CD4-positive, alpha-beta T cell treated with Interleukin-15 for 1 hour (primary cell): ENCODE measurements at regions not wholly inside any gene's neighbourhood (a gene's known extent, or its start where the extent isn't known, plus 50 kb on each side); places are given as distances from the start of the nearest gene placed in this dataset.
"Not testable (repeated sequence)": the region's sequence is repeated elsewhere in the genome, so short reads cannot be mapped to it uniquely, and the experiment has no call there.

Source experiments
- DNase-seq: peaks from one replicate; pipeline ENCODE4 v3.0.0-alpha.2; 2020

DNA sequence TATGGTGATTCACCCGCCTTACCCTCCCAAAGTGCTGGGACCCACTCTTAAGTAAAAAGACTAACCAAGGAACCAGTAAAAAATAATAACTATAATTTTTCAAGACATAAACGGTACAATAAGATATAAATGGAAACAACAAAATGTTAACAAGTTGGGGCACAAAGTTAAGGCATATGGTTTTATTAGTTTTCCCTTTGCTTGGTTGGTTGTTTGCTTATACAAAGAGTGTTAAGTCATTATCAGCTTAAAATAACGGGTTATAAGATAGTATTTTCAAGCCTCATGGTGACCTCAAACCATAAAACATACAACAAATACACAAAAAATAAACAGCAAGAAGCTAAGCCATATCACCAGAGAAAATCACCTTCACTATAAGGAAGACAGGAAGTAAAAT lies 406.1 kb downstream of the SEC23A start:
- DNase-seq: no peak

DNA sequence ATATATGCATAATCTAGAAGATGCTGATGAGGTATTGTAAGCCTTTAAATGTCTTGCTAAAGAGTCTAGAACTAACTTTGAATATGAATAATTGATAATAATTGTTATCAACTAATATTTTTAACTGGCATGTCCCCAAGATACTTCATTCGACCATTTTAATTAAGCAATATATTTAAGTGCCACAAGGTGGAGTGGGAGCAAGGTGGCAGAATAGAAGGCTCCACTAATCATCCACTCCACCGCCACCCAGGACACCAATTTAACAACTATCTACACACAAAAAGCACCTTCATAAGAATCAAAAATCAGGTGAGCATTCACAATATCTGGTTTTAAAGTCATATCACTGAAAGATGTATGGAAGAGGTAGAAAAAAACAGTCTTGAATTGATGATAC lies 409.6 kb downstream of the SEC23A start:
- no peak for DNase-seq

DNA sequence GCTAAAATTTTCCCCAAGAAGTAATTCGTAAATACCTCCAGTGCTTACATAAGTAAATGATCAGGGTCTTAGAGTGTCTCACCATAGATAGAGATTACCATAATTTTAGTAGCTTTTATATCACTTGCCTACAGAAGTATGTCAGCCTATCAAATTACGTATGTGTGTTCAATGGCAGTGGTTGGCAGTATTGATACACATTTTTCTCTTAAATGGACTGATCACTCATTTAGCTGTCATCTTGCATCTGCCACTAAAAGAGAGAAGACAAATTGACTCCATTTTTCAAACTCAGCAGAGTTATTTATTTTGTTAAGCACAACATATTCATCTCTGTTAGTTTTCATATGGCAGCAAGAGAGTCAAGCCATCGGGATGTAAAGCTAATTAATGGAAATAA lies 413.1 kb upstream of the CLEC14A start:
- no peak for DNase-seq

DNA sequence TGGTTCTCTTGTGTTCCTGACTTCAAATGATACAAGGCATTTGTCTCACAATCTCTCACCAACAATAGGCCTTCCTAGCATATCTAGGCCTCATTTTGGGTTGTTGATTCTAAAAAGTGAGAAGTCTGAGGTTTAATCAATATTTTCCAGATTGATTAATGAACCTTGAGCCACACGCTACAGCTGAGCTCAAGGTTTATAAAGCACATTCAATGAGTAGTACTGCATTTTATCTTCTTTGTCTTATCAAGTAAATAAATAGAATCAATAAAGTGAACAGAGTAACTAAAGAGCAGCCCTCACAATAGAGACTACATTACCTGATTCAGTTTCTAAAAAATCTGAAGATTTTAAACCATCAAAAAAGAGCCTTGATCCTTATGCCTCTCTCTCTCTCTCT lies 407.5 kb upstream of the CLEC14A start:
- DNase-seq: no peak

DNA sequence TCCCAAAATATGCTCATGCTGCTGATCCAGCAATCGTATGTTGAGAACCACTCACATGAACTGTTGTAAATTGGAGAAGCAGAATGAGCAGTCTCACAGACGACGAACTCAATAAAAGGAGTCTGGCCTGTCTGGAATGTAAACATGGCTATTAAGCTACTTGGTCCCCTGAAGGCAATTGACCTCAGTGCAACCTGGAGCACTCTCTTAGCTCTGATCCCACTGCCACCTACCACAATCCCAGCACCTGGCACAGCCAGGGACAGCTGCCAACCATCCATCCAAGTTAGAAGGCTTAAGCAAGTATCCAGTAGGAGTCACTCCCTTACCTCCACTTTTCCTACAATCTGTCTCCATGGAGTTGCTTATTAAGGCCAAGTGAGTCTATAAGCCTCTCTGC lies 406.9 kb upstream of the CLEC14A start:
- DNase-seq: no peak

DNA sequence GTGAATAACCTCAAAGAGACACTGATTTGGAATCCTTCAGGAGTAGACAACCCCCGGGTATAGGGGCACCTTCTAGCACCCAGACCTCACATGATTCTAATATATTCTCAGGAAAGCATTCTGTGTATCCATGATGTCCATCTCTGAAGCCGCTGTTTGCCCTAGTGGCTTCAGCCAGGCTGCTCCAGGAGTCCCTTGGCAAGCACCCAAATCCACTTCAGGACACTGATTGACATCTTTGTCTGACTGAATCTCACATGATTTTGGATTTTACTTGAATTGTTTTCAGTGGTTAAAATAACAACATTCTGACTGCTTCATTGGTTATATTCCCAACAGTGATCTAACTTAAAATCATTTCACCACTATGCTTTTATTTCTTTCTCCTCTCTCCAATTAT lies 390.5 kb upstream of the CLEC14A start:
- no peak for DNase-seq

DNA sequence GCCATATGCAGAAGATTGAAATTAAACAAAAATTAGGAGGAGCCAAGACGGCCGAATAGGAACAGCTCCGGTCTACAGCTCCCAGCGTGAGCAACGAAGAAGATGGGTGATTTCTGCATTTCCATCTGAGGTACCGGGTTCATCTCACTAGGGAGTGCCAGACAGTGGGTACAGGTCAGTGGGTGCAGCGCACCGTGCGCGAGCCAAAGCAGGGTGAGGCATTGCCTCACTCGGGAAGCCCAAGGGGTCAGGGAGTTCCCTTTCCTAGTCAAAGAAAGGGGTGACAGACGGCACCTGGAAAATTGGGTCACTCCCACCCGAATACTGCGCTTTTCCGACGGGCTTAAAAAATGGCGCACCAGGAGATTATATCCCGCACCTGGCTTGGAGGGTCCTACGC lies 379.0 kb upstream of the CLEC14A start:
- not testable (repeated sequence) for DNase-seq

DNA sequence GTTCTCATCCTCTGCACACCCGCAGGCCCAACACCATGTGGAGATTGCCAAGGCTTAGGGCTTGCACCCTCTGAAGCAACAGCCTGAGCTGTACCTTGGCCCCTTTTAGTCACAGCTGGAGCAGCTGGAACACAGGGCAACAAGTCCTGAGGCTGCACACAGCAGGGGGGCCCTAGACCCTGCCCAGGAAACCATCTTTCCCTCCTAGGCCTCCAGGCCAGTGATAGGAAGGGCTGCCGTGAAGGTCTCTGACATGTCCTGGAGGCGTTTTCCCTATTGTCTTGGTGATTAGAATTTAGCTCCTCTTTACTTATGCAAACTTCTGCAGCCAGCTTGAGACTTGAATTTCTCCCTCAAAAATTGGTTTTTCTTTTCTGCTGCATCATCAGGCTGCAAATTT lies 373.5 kb upstream of the CLEC14A start:
- DNase-seq: no peak

DNA sequence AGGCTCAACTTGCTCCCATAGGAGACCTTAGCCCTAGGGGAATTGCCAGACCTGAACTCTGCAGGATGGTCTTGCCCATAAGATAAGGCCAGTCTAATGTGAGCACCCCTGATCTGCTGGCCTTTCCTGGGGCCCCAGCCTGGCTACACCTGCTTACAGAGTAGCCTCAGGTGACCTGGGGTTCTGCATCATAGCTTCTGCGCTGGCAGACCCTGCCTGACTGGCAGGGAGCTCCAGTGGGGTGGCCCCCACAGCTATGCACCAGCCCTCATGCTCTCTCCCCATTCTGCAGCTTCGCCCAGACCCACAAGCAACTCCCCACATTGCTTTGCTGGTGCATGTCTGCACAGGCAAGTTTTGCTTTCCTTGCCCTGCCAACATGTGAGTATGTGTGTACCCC lies 371.3 kb upstream of the CLEC14A start:
- no peak for DNase-seq

DNA sequence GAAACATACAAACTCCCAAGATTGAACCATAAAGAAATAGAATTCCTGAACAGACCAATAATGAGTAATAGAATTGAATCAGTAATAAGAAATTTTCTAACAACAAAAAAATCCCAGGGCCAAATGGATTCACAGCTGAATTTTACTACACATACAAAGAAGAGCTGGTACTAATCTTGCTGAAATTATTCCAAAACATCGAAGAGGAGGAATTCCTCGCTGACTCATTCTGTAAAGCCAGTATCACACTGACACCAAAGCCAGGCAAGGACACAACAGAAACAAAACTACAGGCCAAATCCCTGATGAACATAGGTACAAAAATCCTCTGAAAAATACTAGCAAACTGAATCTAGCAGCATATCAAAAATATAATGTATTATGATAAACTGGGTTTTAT lies 367.8 kb upstream of the CLEC14A start:
- DNase-seq: no peak

DNA sequence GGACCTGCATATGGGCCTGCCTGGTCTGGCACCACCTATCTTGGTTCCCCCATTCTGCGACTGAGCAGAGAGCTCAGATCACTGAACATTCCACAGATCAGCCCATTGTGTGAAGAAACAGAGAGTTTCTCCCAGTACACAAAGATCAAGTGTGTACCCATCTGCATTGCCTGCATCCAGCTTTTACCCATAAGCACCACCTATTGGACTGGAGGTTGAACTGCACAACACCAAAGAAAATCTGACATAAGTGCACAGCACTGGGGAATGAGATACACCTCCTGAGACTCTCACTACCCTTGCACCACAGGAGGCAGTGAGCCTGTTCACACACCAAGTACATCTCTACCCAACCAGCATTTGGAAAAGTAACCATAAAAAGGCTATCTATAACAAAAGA lies 362.6 kb upstream of the CLEC14A start:
- DNase-seq: no peak

DNA sequence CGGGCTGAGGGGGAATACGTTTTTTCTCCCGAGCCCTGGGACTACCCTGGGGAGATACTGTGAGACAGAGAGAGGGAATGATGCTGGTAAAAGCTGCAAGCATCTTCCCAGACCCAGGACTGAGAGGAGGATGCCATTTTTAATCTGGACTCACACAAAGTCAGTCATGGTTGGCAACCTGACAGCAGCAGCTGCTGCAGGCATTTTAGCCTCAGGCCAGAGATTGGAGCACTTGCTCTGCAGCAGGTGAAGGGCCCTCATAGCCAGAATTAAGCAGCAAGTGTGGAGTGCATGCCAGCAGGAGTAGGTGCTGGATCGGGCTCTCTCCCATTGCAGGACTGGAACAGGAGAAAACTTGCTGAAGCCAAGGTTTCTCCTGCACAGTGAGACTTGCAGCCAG lies 361.1 kb upstream of the CLEC14A start:
- no peak for DNase-seq

DNA sequence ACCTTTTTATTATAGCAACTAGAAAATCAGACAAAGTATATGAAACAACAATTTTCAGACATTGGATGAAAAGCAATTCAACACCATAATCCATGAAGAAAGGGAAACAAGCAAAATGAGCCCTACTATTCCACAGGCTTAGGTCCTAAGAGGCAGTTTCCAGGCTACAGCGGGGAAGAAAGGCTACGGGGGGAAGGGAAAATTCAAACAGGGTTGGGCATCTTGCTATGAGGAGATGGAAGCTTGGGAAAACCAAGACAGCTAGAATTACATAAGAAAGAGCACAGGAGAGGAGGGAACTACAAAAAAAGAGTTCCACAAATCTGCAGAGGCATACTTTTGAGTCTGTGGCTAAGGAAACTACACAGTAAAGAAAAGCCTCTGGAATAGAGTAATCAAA lies 356.0 kb upstream of the CLEC14A start:
- DNase-seq: no peak

DNA sequence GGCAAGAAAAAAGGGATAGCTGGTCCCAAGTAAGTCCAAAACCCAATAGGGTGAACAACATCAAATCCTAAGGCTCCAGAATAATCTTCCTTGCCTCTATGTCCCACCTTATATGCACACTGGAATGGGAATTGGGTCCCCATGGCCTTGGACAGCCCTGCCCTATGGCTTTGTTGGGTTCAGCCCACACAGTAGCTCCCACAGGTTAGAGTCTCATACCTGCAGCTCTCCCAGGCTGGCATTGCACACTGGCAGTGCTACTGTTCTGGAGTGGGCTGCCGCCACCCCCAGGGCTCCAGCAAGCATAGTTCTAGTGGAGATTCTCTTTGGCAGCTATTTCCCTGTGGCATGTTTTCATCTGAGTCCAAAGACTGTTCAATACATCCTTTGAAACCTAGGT lies 352.4 kb upstream of the CLEC14A start:
- DNase-seq: no peak

DNA sequence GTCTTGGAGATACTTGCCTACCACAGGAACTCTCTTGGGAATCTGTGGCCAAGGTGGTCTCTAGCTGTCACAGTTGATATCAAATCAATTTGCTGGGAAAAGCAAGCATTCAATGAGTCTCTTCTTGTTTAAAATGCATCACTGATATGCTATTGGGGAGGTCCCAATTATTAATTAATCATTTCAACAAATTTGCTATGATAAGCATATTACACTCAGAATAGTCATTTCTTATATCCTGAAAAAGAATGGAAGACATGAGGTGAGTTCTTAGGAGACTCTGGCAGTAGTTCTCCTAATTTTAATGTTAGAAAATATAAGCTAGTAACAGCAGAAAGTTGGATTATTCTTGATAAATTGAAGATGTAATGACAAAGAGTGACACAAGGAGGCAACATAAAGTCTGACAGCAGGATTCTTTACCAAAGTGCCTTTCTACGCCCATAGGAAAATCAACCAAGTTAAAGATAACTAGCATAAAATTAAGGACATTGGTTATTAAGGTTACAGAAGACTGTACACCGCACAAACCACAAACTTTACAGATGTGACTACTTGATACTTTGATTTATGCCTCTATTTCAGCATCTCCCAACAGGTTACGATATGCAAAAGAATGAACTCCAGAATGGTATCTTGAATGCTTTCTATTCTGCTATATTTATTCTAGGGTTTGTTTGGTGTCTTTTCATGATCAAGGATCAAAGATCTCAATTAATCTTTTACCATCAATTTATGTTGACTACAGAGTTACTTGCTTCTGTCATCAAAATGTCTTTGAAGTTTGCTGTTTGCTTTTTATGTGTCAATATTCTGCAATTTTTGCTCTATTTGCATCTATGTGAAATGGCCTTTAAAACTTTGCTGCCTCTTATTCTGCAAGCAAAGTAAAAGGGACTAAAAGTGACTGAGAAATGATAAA lies 349.6 kb upstream of the CLEC14A start:
- DNase-seq: no peak

DNA sequence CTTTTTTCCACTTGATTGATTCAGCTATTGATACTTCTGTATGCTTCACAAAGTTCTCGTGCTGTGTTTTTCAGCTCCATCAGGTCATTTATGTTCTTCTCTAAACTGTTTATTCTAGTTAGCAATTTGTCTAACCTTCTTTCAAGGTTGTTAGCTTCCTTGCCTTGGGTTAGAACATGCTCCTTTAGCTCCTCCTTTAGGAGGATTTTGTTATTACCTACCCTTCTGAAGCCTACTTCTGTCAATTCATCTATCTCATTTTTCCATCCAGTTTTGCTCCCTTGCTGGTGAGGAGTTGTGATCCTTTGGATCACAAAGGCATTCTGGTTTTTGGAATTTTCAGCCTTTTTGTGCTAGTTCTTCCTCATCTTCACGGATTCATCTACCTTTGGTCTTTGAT lies 344.7 kb upstream of the CLEC14A start:
- DNase-seq: not testable (repeated sequence)

DNA sequence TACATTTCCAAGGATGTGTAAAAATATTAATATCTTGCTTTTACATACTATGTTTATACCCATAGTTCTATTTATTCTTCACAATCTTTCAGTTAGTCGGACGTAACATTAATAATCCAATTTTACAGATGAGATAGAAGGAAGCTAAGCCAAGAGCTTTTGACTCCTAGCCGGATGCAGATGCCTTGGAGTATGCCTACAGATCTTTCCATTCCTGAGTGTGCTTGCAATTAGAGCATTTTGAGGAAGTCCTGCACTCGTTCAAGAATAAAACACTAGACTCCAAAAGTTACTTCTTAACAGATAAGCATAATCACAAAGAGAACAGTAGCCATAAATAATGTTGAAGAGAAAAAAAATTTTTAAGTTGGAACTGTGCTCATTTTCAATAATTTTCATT lies 337.6 kb upstream of the CLEC14A start:
- no peak for DNase-seq

DNA sequence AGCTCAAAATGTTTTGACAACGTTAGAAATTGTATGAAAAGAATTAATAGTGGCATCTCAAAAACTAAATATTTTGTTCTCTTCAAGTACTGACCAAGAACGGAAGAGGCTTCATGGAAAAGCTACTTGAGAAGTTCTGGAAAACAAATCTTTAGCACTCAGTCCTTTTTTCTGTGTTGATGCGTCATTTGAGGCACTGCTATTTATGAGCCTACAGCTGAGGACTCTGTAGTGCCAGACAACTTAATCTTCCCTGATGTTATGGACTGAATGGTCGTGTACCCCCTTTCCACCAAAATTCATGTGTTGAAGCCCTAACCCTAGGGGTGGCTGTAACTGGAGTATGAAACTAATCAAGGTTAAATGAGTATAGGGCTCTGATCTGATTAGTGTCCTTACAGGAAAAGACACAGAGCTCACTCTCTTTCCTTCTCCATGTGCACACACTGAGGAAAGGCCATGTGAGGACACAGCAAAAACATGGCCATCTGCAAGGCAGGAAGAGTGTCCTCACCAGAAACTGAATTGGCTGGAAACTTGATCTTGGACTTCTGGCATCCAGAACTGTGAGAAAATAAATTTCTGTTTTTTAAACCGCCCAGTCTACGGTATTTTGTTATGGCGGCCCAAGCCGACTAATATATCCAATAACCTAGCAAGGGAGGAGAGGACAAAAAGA lies 337.0 kb upstream of the CLEC14A start:
- no peak for DNase-seq

DNA sequence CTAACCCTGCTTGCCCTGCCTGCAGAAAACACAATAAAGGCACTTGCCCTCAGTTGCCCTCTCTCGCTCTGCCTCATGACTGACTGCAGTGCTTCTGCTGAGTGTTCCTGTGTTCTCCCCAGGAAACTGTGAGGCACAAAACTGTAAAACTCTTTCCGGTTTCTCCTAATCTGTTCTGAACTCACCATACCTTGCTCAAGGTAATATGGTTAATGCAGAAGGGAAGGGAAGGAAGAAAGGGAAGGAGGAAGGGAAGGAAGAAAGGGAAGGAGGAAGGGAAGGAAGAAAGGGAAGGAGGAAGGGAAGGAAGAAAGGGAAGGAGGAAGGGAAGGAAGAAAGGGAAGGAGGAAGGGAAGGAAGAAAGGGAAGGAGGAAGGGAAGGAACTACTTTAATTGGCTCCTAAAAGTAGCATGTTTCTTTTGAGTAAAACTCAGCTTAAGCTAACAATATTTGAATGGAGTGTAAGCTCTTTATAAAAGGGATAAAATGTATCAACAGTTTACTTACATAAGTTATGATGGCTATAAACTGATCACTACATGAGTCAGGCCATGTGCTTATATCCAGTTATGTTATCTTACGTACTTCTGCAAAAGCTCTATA lies 334.0 kb upstream of the CLEC14A start:
- DNase-seq: no peak

DNA sequence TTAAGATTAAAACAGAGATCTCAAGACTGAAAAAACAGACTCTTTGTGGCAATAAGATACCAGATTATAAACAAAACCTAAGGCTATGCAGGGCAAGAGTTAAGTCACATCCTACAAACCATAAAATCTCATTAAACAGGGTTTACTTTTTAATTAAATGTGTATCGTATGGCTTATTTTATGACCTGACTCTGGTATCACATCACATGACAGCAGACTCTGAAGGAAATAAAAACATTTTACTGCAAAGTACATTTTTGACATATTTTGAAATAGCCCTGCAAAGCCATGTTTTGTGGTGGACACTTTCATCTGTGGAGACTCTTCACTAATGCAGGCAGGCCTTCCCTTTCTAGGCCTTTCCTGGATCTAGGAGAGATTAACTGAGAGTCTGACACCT lies 327.6 kb upstream of the CLEC14A start:
- no peak for DNase-seq

DNA sequence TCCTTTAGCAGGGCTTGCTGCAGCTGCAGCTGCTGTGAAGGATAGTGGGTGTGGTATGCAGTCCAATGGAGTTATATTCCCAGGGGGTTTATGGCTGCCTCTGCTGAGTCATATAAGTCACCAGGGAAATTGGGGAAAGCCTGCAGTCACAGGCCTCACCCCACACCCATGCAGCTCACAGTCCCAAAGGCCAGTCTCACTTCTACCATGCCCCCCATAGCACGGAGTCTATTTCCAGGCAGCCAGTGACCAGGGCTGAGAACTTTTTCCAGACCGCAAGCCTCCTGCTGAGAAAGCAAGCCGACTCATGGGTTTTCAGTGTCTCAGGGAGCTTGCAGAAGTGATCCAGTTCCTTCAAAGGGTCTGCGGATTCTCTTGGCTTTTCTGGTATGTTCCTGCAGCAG lies 322.4 kb upstream of the CLEC14A start:
- no peak for DNase-seq

DNA sequence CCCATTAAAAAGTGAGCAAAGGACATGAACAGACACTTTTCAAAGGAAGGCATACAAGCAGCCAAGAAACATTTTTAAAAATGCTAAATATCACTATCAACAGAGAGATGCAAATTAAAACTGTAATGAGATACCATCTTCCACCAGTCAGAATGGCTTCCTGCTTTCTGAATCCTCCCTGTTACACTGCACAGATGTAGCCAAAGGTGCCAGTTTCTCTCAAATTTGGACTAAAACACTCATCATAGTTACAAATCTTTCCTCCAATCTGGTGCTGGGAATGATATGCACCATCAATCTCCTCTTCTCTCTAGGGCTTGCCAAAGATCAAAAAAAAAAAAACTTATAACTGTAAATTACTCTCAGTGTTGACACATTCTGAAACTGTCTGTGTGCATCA lies 311.8 kb upstream of the CLEC14A start:
- DNase-seq: no peak

DNA sequence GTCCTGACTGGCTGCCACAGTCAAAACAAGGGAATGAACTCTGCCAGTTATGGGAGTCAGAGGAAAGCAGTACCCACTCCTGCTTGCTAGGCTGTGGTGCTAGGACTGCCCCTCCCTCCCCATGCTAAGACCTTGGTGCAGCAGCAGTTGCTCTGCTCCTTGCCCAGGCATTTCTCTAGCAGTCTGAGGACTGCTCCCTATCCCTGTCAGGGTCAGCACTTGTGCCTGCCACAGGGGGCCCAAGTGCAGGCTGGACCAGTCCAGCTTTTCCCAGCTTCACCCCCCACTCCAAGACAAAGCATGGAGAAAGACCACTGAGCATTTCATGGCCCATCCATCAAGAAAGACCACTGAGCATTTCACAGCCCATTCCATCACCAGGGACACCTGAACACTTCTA lies 305.8 kb upstream of the CLEC14A start:
- DNase-seq: no peak

DNA sequence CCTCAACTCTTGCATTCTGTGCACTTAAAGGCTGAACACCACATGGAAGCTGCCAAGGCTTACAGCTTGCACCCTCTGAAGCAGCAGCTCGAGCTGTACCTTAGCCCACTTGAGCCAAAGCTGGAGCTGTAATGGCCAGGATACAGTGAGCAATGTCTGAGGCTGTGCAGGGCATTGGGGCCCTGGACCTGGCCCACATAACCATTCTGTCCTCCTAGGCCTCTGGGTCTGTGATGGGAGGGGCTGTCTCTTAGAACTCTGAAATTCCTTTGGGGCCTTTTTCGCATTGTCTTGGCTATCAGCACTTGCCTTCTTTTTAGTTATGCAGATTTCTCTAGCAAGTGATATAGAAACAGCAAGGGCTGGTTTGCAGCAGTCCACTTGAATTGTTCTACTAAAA lies 303.8 kb upstream of the CLEC14A start:
- DNase-seq: no peak
